T47D (cell line): ENCODE measurements at regions not wholly inside any gene's neighbourhood (a gene's known extent, or its start where the extent isn't known, plus 50 kb on each side); places are given as distances from the start of the nearest gene placed in this dataset.
A peak's percentile ranks its signal among the peaks of the same experiment; 100 is the strongest.

ENCODE experiments used
- DNase-seq, 2 experiments: peaks; one replicate each; pipeline versions ENCODE4 v3.0.0 to v3.0.0-alpha.2; 2011 to 2012; ENCODE audit warnings: low read depth in 1 of 2, low spot score in 1 of 2
- JUND ChIP-seq: IDR thresholded peaks from 2 replicates; pipeline ENCODE4 v1.6.1; 2012; ENCODE audit warnings: low read depth
- in situ Hi-C: cut with HindIII; loops from 2 replicates; pipeline ENCODE4 v1.10.0; 2016; ENCODE audit warnings: low sequenced_read_pairs, low pct_unique_long_range_greater_than_20kb

DNA sequence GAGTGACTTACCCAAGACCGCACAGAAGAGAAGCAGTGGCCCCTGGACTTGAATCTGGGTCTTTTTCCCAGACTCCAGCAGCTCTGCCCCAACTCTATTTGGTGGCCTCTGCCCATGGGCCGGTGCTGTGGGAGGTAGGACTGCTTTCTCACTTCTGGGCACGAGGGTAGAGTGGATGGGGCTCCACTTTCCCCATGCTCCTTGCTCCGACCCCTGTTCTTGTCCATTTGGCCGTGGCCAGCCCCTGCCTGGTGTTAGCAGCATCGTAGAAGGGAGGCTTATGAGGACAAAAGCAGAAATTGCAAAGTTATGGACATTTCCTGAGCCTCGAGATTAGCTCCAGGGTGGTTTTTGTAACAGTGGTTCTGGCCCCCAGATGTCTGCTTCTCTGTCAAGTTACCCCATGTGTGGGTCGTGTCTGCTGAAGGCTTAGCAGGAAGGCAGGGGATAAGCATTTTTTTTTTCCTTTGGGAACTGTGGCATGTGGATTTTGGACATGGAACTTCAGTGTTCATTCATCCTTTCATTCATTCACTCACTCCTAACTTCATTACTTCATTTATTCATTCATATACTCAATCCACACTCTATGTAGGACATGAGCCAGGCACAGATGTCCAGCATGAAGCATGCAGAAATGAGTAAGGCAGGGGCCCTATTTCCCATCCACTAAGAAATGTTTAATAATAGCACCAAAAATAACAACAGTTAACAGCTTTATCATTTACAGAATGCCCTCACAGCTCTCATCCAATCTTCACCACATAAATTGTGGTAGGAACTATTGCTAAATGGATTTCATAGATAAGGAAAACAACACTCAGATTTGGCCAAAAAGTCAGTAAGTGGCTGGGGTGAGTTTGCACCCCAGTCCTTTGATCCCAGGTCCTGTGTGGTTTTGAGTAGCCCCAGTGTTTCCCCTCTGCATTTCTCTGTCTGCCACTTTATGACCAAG lies 180.5 kb downstream of the OPA1 start:
- DNase-seq: no peak
- in situ Hi-C loops: no loop called here
- no peak for TF ChIP-seq JUND

GRCh38 chr3:193774272-193774915 lies 181.4 kb downstream of the OPA1 start:
- in situ Hi-C loops: no loop called here
- DNase-seq: no peak
- no peak for TF ChIP-seq JUND

DNA sequence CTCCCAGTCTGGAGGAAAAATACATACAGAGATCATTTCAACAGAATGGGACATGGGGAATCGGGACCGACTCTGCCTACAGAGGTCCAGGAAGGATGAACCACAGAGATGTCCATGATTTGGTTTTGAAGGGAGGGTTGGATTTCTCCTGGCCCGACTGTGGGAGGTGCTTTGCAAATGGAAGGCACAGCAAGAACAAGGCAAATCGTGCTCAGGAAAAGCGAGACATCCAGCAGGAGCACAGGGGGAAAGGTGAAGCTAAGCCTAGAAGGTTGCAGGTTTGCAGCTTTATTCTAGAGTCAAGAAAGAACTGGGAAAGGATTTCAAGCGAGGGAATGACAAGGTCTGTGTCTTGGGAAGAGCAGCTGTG lies 181.9 kb downstream of the OPA1 start:
- DNase-seq: no peak
- in situ Hi-C loops: no loop called here
- no peak for TF ChIP-seq JUND

GRCh38 chr3:193775421-193776077 lies 182.5 kb downstream of the OPA1 start:
- no peak for TF ChIP-seq JUND
- in situ Hi-C loops: no loop called here
- no peak for DNase-seq

GRCh38 chr3:193776626-193777358 lies 183.8 kb downstream of the OPA1 start:
- TF ChIP-seq JUND: no peak
- no peak for DNase-seq
- in situ Hi-C loops: no loop called here

GRCh38 chr3:193777524-193777923 lies 184.5 kb downstream of the OPA1 start:
- in situ Hi-C loops: no loop called here
- DNase-seq: no peak
- TF ChIP-seq JUND: no peak

GRCh38 chr3:193778676-193779075 lies 185.7 kb downstream of the OPA1 start:
- in situ Hi-C loops: no loop called here

DNA sequence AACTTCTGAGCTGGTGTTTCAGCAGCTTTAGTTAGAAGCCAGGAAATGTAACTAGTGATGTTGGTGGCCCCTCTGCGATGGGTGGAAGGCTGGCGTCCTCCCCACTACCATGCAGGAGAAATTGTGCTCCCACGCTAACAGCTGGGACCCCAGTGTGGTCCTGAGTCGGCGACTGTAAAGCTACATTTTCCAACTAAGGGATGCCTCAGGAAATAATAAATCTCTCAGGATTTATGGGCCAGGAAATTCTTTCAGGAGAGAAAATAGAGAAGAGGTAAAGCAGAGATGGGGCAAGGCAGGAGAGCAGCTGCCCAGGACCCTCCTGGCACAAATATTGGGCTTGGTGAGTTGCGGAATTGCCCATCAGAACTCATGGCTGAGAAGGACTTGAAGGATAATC lies 186.9 kb downstream of the OPA1 start:
- no peak for TF ChIP-seq JUND
- in situ Hi-C loops: no loop called here
- no peak for DNase-seq

More at GRCh38 chr3:193778676-193779075, 185.7 kb downstream of the OPA1 start:
- no peak for TF ChIP-seq JUND
- DNase-seq: no peak

- no peak for DNase-seq
- in situ Hi-C loops: no loop called here
- TF ChIP-seq JUND: no peak
Measured at GRCh38 chr3:193780397-193780796, 187.4 kb downstream of the OPA1 start.

- no peak for TF ChIP-seq JUND
- in situ Hi-C loops: no loop called here
- DNase-seq: peak; percentile 93 to 96
Measured at GRCh38 chr3:193780810-193781478, 187.9 kb downstream of the OPA1 start.

DNA sequence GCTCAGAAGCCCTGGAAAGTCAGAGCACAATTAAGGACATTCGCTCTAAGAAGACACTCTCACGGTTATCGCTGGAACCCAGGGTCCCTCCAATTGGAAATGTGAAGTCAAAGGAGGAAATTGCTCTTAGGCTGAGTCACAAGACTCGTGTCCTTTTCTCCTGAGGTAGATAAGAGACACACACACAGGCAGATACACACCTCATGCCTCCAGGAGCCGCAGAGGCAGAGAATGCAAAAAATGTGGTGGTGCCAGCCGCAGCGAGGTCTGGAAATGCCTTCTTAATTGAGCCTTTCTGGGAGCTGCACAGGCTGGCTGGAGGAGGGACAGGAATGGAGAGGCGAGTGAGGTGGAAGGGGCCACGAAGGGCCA lies 189.3 kb downstream of the OPA1 start:
- TF ChIP-seq JUND: peak; percentile 89
- peak; percentile 90 to 98 for DNase-seq
- in situ Hi-C loops: no loop called here

DNA sequence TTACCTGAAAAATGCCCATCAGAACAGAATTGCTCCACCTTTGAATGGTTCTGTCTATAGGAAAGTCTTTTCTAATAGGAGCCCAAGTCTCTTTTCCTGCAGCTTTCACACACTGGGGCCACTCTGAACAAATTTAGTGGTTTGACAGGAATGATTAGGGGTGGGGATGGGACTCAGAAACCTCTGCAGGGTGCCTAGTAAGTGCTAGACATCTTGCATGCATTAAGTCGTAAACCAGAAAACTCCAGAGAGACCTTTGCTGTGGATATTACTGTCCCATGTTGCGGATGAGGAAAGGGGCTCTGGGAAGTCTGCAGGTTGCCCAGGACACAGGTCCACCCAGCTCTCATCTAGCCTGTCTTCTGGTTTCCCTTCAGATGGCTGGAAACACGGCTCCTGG lies 189.7 kb downstream of the OPA1 start:
- in situ Hi-C loops: no loop called here
- DNase-seq: no peak
- no peak for TF ChIP-seq JUND
